Large intestine (tissue), 3 donors: ENCODE measurements at regions not wholly inside any gene's neighbourhood (a gene's known extent, or its start where the extent isn't known, plus 50 kb on each side); places are given as distances from the start of the nearest gene placed in this dataset.
A peak's percentile ranks its signal among the peaks of the same experiment; 100 is the strongest.

ENCODE experiments used
- DNase-seq, 2 donors: peaks; one replicate each; pipeline versions ENCODE4 v3.0.0 to v3.0.0-alpha.2; 2013
- H3K27ac ChIP-seq: one replicate; pipeline ENCODE4 v1.5.1; 2013; ENCODE audit warnings: low read length
- H3K27me3 ChIP-seq: 2 replicates; pipeline ENCODE4 v1.6.1; 2013; ENCODE audit warnings: low read length; ENCODE audit not compliant: control insufficient read depth, insufficient read depth
- H3K36me3 ChIP-seq: 2 replicates; pipeline ENCODE4 v1.6.1; 2013; ENCODE audit warnings: low read length; ENCODE audit not compliant: control insufficient read depth, insufficient read depth
- H3K4me1 ChIP-seq: one replicate; pipeline ENCODE4 v1.6.1; 2013; ENCODE audit warnings: low read length; ENCODE audit not compliant: control insufficient read depth, insufficient read depth
- H3K4me3 ChIP-seq: one replicate; pipeline ENCODE4 v1.5.1; 2013; ENCODE audit warnings: low read length
- H3K9me3 ChIP-seq: one replicate; pipeline ENCODE4 v1.6.1; 2013; ENCODE audit warnings: mild to moderate bottlenecking, low read depth, low read length, moderate library complexity; ENCODE audit not compliant: control insufficient read depth
- WGBS: methylation state at CpG from one replicate; pipeline ENCODE4 v1.1.5; 2013; ENCODE audit warnings: low lambda C conversion rate; ENCODE audit not compliant: insufficient coverage; 5-methylcytosine and 5-hydroxymethylcytosine counted together

DNA sequence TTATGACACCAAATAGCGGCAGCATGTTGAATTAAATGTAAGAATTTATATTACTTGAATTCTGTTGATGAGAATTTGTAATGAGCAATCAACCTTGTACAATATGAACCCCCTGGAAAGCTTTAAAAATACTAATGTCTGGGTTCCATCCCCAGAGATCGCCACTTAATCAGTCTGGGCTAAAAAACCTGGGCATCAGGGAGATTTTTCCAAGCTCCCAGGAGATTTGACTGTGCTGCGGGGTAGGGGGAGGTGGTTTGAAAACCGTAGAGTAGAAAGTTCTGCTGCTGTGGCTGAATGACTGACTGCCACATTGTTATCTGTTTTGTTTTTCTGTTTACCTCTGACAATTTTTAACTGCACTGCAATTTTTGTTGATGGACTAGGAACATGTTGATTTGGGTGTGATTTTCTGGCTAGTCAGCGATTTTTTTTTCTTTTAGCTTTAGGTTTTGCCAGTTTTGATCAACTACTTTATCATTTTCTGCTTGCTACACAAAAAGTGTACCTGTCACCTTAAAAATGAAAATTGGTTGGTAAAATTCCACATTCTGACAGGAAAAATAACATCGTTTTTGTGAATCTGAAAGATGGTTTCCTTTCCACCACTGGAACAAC lies 79.3 kb downstream of the PCTP start:
- Histone ChIP-seq H3K9me3 (no peaks in the 10 kb centered on the region), H3K27me3 (no peaks in the 10 kb centered on the region), H3K27ac (no peak overlapping the region), H3K36me3 (no peaks in the 10 kb centered on the region), H3K4me3 (no peak overlapping the region), H3K4me1 (no peaks in the 10 kb centered on the region)
- no peak for DNase-seq
- WGBS = 86% methylated on average over 3 of the region's 6 CpGs

- H3K4me3 ChIP-seq = no peak overlapping the region
- no peak for DNase-seq
- no peaks in the 10 kb centered on the region for H3K9me3 ChIP-seq
- H3K4me1 ChIP-seq = no peaks in the 10 kb centered on the region
- no peak overlapping the region for H3K27ac ChIP-seq
- no CpG with 5 or more reads among the region's 10 CpGs for WGBS
- no peaks in the 10 kb centered on the region for H3K36me3 ChIP-seq
- H3K27me3 ChIP-seq = no peaks in the 10 kb centered on the region
These were observed 80.0 kb downstream of the PCTP start for GRCh38 chr17:55830699-55831471.

- no peak overlapping the region for H3K27ac ChIP-seq
- WGBS = no CpG with 5 or more reads among the region's 1 CpG
- no peaks in the 10 kb centered on the region for H3K9me3 ChIP-seq
- H3K36me3 ChIP-seq = no peaks in the 10 kb centered on the region
- H3K27me3 ChIP-seq = no peaks in the 10 kb centered on the region
- no peaks in the 10 kb centered on the region for H3K4me1 ChIP-seq
- no peak overlapping the region for H3K4me3 ChIP-seq
- DNase-seq = no peak
These were observed 82.5 kb downstream of the PCTP start for GRCh38 chr17:55833306-55833705.

GRCh38 chr17:55842405-55843158 lies 91.7 kb downstream of the PCTP start:
- H3K27ac ChIP-seq = no peak overlapping the region
- H3K36me3 ChIP-seq = no peaks in the 10 kb centered on the region
- peaks cover 2% of the 10 kb centered on the region for H3K27me3 ChIP-seq
- no peak for DNase-seq
- no peaks in the 10 kb centered on the region for H3K9me3 ChIP-seq
- WGBS = 82% methylated on average over 2 of the region's 5 CpGs
- no peak overlapping the region for H3K4me3 ChIP-seq
- H3K4me1 ChIP-seq = no peaks in the 10 kb centered on the region

DNA sequence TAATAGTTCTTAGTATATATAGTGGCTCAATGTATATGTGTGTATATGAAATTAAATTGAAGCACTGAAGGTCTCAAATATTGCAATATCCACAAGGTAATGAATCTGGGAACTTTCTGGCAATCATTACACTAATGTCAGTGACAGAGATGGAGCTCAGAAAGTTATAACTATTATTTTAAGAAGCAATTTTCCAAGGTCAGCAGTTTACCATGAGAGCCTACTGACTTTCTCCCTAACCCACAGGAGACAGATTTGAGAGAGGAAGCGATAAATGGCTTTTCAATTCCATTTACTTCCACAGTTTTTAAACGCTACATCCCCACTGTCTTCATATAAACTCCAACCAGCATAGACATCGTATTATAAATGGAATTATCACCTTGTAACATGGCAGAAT lies 92.9 kb downstream of the PCTP start:
- Histone ChIP-seq H3K4me3 (no peak overlapping the region), H3K9me3 (no peaks in the 10 kb centered on the region), H3K27me3 (peaks cover 2% of the 10 kb centered on the region), H3K36me3 (no peaks in the 10 kb centered on the region), H3K4me1 (no peaks in the 10 kb centered on the region), H3K27ac (no peak overlapping the region)
- WGBS = 100% methylated on average over 2 of the region's 3 CpGs
- DNase-seq = no peak

- H3K36me3 ChIP-seq = no peaks in the 10 kb centered on the region
- no peak overlapping the region for H3K27ac ChIP-seq
- H3K9me3 ChIP-seq = no peaks in the 10 kb centered on the region
- no peaks in the 10 kb centered on the region for H3K4me1 ChIP-seq
- H3K4me3 ChIP-seq = no peak overlapping the region
- 0% methylated on average over 2 of the region's 32 CpGs for WGBS
- DNase-seq = peak; percentile 7 to 23
- H3K27me3 ChIP-seq = peaks cover 2% of the 10 kb centered on the region
These were observed 94.5 kb downstream of the PCTP start for GRCh38 chr17:55845385-55845784.

GRCh38 chr17:55846745-55847144 lies 95.9 kb downstream of the PCTP start:
- H3K9me3 ChIP-seq = no peaks in the 10 kb centered on the region
- no peaks in the 10 kb centered on the region for H3K4me1 ChIP-seq
- DNase-seq = no peak
- no peak overlapping the region for H3K27ac ChIP-seq
- peaks cover 2% of the 10 kb centered on the region for H3K27me3 ChIP-seq
- no peaks in the 10 kb centered on the region for H3K36me3 ChIP-seq
- no peak overlapping the region for H3K4me3 ChIP-seq

GRCh38 chr17:55852734-55853133 lies 101.9 kb downstream of the PCTP start:
- Histone ChIP-seq H3K4me1 (no peaks in the 10 kb centered on the region), H3K36me3 (no peaks in the 10 kb centered on the region), H3K9me3 (no peaks in the 10 kb centered on the region), H3K27me3 (no peaks in the 10 kb centered on the region), H3K4me3 (no peak overlapping the region), H3K27ac (no peak overlapping the region)
- DNase-seq = no peak

DNA sequence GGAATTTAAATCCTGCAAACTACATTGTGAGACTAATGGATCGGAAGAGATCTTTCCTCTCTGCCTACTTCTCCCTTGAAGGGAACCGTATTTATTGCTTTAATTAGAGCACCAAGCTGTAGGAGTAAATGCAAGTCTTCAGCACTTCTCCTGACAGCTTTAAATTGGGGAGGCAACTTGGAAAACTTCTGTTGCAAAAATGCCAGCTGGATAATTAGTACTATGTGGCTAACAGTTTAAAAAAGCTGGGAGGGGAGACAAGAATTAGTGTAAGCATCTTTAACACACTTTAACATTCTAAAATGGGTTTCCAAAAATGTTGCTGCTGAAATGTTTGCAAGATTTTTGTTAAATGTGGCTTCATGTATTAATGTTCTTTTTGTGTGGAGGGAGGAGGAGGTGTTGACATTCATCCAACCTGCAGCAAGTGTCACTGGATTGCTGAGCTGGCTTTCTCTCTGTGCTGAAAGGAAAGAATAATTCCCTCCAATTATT lies 108.5 kb downstream of the PCTP start:
- H3K4me1 ChIP-seq = no peaks in the 10 kb centered on the region
- H3K27ac ChIP-seq = no peak overlapping the region
- DNase-seq = no peak
- 80% methylated on average over 1 of the region's 2 CpGs for WGBS
- H3K4me3 ChIP-seq = no peak overlapping the region
- no peaks in the 10 kb centered on the region for H3K27me3 ChIP-seq
- no peaks in the 10 kb centered on the region for H3K9me3 ChIP-seq
- no peaks in the 10 kb centered on the region for H3K36me3 ChIP-seq

GRCh38 chr17:55865072-55865762 lies 114.4 kb downstream of the PCTP start:
- Histone ChIP-seq H3K4me1 (no peaks in the 10 kb centered on the region), H3K9me3 (no peaks in the 10 kb centered on the region), H3K36me3 (no peaks in the 10 kb centered on the region), H3K4me3 (no peak overlapping the region), H3K27ac (no peak overlapping the region), H3K27me3 (no peaks in the 10 kb centered on the region)
- no peak for DNase-seq
